ENCODE measurements at regions not wholly inside any gene's neighbourhood (a gene's known extent, or its start where the extent isn't known, plus 50 kb on each side); places are given as distances from the start of the nearest gene placed in this dataset.

- in situ Hi-C loops (cut with HindIII; ENCODE audit: low sequenced_read_pairs): no loop called here
Observed at GRCh38 chr22:27080036-27080578, 422.7 kb downstream of the MIAT start.

- in situ Hi-C loops (cut with HindIII; ENCODE audit: low sequenced_read_pairs): no loop called here
Observed at GRCh38 chr22:27080863-27081262, 423.5 kb downstream of the MIAT start.

GRCh38 chr22:27083610-27084009 is 426.2 kb downstream of the MIAT start:
- in situ Hi-C loops (cut with HindIII; ENCODE audit: low sequenced_read_pairs): no loop called here

- in situ Hi-C loops (cut with HindIII; ENCODE audit: low sequenced_read_pairs): no loop called here
Observed at GRCh38 chr22:27084130-27084529, 426.7 kb downstream of the MIAT start.

GRCh38 chr22:27086080-27087044 is 429.0 kb downstream of the MIAT start:
- in situ Hi-C loops (cut with HindIII; ENCODE audit: low sequenced_read_pairs): no loop called here

GRCh38 chr22:27087051-27087450 is 429.7 kb downstream of the MIAT start:
- in situ Hi-C loops (cut with HindIII; ENCODE audit: low sequenced_read_pairs): no loop called here

GRCh38 chr22:27088026-27088425 is 430.6 kb downstream of the MIAT start:
- in situ Hi-C loops (cut with HindIII; ENCODE audit: low sequenced_read_pairs): no loop called here

GRCh38 chr22:27089264-27089663 is 431.9 kb downstream of the MIAT start:
- in situ Hi-C loops (cut with HindIII; ENCODE audit: low sequenced_read_pairs): no loop called here

- in situ Hi-C loops (cut with HindIII; ENCODE audit: low sequenced_read_pairs): no loop called here
Observed at GRCh38 chr22:27090611-27091011, 433.2 kb downstream of the MIAT start.

GRCh38 chr22:27093422-27093821 is 436.0 kb downstream of the MIAT start:
- in situ Hi-C loops (cut with HindIII; ENCODE audit: low sequenced_read_pairs): no loop called here

- in situ Hi-C loops (cut with HindIII; ENCODE audit: low sequenced_read_pairs): no loop called here
Observed at GRCh38 chr22:27094633-27095308, 437.4 kb downstream of the MIAT start.

GRCh38 chr22:27097506-27097905 is 440.1 kb downstream of the MIAT start:
- in situ Hi-C loops (cut with HindIII; ENCODE audit: low sequenced_read_pairs): no loop called here

GRCh38 chr22:27097933-27098332 is 440.5 kb downstream of the MIAT start:
- in situ Hi-C loops (cut with HindIII; ENCODE audit: low sequenced_read_pairs): no loop called here

GRCh38 chr22:27099946-27100722 is 442.7 kb downstream of the MIAT start:
- in situ Hi-C loops (cut with HindIII; ENCODE audit: low sequenced_read_pairs): no loop called here

GRCh38 chr22:27100789-27101188 is 443.4 kb downstream of the MIAT start:
- in situ Hi-C loops (cut with HindIII; ENCODE audit: low sequenced_read_pairs): no loop called here

- in situ Hi-C loops (cut with HindIII; ENCODE audit: low sequenced_read_pairs): no loop called here
Observed at GRCh38 chr22:27101288-27101687, 443.9 kb downstream of the MIAT start.

- in situ Hi-C loops (cut with HindIII; ENCODE audit: low sequenced_read_pairs): no loop called here
Observed at GRCh38 chr22:27104449-27104848, 447.1 kb downstream of the MIAT start.

- in situ Hi-C loops (cut with HindIII; ENCODE audit: low sequenced_read_pairs): no loop called here
Observed at GRCh38 chr22:27105142-27106025, 448.0 kb downstream of the MIAT start.

- in situ Hi-C loops (cut with HindIII; ENCODE audit: low sequenced_read_pairs): no loop called here
Observed at GRCh38 chr22:27106985-27107384, 449.6 kb downstream of the MIAT start.

- in situ Hi-C loops (cut with HindIII; ENCODE audit: low sequenced_read_pairs): no loop called here
Observed at GRCh38 chr22:27107386-27107785, 450.0 kb downstream of the MIAT start.
